ENCODE measurements at regions not wholly inside any gene's neighbourhood (a gene's known extent, or its start where the extent isn't known, plus 50 kb on each side); places are given as distances from the start of the nearest gene placed in this dataset.

- TF ChIP-seq, protein P1, sequence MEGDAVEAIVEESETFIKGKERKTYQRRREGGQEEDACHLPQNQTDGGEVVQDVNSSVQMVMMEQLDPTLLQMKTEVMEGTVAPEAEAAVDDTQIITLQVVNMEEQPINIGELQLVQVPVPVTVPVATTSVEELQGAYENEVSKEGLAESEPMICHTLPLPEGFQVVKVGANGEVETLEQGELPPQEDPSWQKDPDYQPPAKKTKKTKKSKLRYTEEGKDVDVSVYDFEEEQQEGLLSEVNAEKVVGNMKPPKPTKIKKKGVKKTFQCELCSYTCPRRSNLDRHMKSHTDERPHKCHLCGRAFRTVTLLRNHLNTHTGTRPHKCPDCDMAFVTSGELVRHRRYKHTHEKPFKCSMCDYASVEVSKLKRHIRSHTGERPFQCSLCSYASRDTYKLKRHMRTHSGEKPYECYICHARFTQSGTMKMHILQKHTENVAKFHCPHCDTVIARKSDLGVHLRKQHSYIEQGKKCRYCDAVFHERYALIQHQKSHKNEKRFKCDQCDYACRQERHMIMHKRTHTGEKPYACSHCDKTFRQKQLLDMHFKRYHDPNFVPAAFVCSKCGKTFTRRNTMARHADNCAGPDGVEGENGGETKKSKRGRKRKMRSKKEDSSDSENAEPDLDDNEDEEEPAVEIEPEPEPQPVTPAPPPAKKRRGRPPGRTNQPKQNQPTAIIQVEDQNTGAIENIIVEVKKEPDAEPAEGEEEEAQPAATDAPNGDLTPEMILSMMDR (conservative IDR thresholded peaks at IDR 0.05; ENCODE audit: low read depth, low read length), result no peak
- no peak for TF ChIP-seq USF2 (IDR thresholded peaks at IDR 0.05; ENCODE audit: low read depth, low read length)
Measured at GRCh38 chr1:239722035-239722434, 335.7 kb downstream of the CHRM3 start.

Measured in IMR-90 (cell line).